ENCODE measurements at regions not wholly inside any gene's neighbourhood (a gene's known extent, or its start where the extent isn't known, plus 50 kb on each side); places are given as distances from the start of the nearest gene placed in this dataset.

GRCh38 chr17:6215071-6216035 is 145.2 kb downstream of the WSCD1 start:
- no peak for TF ChIP-seq CTCF (IDR thresholded peaks at IDR 0.05; ENCODE audit: low read length, missing control alignments)
- no peak for DNase-seq (ENCODE audit: low read depth)
- H3K4me3 ChIP-seq (replicated peaks; ENCODE audit: low read depth, low read length), result no peak overlapping the region

- no peak for TF ChIP-seq CTCF (IDR thresholded peaks at IDR 0.05; ENCODE audit: low read length, missing control alignments)
- no peak for DNase-seq (ENCODE audit: low read depth)
- H3K4me3 ChIP-seq (replicated peaks; ENCODE audit: low read depth, low read length), result no peak overlapping the region
These were observed 143.7 kb downstream of the WSCD1 start for GRCh38 chr17:6213859-6214258.

GRCh38 chr17:6212766-6213165 is 142.6 kb downstream of the WSCD1 start:
- H3K4me3 ChIP-seq (replicated peaks; ENCODE audit: low read depth, low read length), result no peak overlapping the region

GRCh38 chr17:6209829-6210228 is 139.7 kb downstream of the WSCD1 start:
- TF ChIP-seq CTCF (IDR thresholded peaks at IDR 0.05; ENCODE audit: low read length, missing control alignments), result no peak
- DNase-seq (ENCODE audit: low read depth), result no peak
- H3K4me3 ChIP-seq (replicated peaks; ENCODE audit: low read depth, low read length), result no peak overlapping the region

More at GRCh38 chr17:6212766-6213165, 142.6 kb downstream of the WSCD1 start:
- no peak for TF ChIP-seq CTCF (IDR thresholded peaks at IDR 0.05; ENCODE audit: low read length, missing control alignments)
- no peak for DNase-seq (ENCODE audit: low read depth)

GRCh38 chr17:6208608-6209180 is 138.5 kb downstream of the WSCD1 start:
- DNase-seq (ENCODE audit: low read depth), result no peak
- no peak overlapping the region for H3K4me3 ChIP-seq (replicated peaks; ENCODE audit: low read depth, low read length)
- TF ChIP-seq CTCF (IDR thresholded peaks at IDR 0.05; ENCODE audit: low read length, missing control alignments), result no peak

- no peak overlapping the region for H3K4me3 ChIP-seq (replicated peaks; ENCODE audit: low read depth, low read length)
- no peak for DNase-seq (ENCODE audit: low read depth)
- no peak for TF ChIP-seq CTCF (IDR thresholded peaks at IDR 0.05; ENCODE audit: low read length, missing control alignments)
These were observed 135.3 kb downstream of the WSCD1 start for GRCh38 chr17:6205525-6205924.
